Fibroblast of skin of right biceps (primary cell): ENCODE measurements at regions not wholly inside any gene's neighbourhood (a gene's known extent, or its start where the extent isn't known, plus 50 kb on each side); places are given as distances from the start of the nearest gene placed in this dataset.

Source experiments
- DNase-seq: peaks from one replicate; pipeline ENCODE4 v3.0.0-alpha.2; 2013

DNA sequence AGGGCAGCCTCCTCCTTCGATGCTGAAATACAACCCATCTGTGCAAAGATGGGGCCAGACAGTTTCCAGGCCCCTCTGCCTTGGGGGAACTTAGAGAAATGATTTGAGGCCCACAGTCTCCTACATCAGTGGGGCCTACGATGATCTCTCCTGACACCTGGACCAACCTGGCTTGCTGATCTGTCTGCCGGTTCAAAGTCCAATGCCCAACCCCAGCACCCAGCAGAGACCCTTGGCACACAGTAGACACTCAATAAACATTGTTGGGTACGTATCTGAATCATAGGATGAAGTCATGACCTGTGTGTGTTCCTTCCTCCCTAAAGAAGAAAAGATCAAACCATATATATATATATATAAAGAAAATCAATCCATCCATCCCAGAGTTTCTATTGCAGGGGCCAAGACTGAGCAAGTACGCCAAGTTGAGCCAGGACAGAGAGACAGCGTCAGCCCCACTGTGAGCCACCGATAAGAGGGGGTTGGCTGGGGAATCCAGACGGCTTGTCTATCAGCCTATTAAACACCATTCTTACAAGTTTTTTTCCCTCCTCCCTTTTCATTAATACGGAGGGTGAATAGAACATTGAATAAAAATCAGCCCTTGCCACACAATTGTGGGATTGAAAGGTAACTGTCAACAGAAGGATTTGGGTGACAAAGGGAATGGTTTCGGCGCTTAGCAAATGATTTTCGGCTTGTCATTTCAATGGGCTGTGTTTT, 244.1 kb downstream of the MN1 start:
- DNase-seq: no peak

DNA sequence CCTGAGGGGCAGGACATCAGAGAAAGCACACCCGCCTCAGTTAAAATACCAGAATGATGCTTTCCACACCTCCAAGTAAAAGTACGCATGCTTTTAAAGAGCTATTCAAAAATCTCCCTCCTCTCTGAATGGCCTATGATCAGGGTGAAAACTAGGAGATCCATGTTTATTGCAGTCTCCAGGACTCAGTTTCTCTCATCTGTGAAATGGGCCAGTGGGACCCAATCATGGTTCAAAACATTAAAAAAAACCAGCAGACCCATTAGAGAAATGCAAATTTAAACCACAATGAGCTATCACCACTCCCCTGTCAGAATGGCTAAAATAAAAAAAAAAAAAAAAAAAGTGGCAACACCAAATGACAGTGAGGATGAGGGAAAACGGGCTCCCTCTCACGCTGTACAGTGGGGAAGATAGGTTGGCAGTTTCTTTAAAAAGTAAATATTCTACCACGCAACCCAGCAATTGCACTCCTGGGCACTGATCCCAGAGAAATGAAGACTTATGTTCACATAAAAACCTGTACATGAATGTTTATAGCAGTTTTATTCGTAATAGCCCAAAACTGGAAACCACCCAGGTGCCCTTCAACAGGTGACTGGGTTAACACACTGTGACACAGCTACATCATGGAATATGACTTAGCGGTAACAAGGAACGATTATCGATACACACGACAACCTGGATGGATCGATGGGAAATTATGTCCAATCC, 242.7 kb downstream of the MN1 start:
- DNase-seq: no peak

DNA sequence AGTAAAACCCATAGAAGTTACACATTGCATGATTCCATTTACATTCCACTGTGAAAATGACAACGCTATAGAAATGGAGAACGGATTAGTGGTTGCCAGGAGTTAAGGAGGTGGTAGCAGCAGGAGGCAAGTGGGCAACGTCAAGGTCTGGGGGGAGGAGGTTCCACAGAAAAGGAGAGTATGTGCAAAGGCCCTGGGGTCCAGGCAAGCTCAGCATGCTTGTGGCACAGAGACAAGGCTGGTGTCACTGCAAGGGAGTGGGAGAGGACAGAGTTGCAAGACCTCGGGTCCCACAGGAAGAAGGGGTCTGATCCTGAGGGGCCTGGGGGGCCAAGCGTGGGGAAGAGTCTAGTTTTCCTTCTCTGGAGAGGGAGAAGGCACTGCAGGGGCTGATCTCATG, 240.8 kb downstream of the MN1 start:
- no peak for DNase-seq

DNA sequence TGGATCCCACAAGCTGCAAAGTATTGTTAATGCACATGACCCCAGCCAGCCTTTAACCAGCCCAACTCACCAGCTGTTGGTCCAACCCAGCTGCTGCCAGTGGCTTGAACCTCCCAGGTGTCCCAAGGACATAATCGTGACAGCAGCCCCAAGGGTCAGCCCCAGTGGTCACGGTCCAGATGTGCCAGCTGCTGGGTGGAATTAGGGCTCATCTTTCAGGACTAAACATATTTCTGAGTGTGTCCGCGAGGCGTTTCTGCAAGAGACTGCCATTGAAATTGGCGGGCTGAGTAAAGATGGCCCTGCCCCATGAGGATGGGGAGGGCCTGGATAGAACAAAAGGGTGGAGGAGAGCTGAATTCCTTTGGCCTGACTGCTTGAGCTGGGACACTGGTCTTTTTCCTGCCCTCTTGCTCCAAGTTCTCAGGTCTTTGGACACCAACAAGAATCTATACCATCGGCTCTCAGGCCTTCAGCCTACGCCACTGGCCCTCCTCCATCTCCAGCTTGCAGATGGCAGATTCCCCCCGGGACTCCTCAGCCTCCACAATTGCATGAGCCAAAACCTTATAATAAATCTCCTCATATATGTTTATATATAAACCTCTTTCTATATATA, 240.2 kb downstream of the MN1 start:
- DNase-seq: no peak

DNA sequence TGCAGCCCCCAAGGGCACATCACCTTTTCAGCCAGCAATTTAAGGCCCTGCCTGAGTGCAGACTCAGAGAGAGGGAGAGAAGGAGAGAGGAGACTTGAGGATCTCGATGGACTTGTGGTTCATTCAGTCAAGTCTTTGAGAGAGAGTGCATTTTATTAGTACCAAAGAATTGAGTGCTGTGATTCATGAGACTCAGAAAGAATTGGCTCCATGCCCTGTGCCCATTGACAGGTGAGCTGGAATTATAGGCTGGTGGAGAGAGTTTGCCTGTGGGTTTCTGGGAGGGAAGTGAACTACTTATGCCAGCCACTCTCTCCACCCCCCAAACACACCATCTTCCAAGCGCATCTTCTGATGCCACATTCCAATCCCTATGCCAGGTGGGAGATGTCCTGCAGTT, 236.8 kb downstream of the MN1 start:
- no peak for DNase-seq

DNA sequence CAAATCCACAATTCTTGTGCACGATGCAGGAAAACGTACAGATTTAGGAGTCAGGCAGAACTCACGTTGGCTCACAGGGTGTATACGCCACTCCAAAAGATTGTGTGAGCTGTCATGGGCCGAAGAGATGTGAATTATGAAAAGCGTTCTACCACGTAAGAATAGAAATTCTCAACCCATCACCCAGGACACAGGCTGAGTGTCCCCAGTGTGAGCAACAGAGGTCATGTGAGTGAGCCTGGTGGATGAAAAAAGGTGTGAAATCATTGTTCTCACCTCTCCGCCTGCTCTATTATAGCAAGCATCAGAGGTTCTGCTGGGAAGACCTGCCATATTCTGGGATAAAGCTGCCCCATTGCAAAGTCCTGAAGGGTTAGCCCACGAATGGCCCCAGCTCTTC, 235.0 kb downstream of the MN1 start:
- DNase-seq: no peak

DNA sequence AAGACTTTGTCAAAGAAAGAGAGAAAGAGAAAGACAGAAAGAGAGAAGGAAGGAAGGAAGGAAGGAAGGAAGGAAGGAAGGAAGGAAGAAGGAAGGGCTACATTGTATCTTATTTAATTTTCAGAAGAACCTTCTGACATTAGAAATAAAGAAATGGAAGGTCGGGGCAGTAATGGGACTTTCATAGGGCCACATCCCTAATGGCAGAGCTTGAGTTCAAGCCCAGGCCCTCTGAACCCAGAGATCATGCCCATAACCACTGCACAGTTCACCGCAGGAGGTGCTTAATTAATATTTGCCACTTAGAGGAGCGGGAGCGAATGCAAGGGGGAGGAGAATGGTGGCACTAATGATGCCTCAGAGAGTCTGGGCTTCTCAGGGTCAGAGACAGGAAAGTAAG, 233.3 kb downstream of the MN1 start:
- no peak for DNase-seq

DNA sequence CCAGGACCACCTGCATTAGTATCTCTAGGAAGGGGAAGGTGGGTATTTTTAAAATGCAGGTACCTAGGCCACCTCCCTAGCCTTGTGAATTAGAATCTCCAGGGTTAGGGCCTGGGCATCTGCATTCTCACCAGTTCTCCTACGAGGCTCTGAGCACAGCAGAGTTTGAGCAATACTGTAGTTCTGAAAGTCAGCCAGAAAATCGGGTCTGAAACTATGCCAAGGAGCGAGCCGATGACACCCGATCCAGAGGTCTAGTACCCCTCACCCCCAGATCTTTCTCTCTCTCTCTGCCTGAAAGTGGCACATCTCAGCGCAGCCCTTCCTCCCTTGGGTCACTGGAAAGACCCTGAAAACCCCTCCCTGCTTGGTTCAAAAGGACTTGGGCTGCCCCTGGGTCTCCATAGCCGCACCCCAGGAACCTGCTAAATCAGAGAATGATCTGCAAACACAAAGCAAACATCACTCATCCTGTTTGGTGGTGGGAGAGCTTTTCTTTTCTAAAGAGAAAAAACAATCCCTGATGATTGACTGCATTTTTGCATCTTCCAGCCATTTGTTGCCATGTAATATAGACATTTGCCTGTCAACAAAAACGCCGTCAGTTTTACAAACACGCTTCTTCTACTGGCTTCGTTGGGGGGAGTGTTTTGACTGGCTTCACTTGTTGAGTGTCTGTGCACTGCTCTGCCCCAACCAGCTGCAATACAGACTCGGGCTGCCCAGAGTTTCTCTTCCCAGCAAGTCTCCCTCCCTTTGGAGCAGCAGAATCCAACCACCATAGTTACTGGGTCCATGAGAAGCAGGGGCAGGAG, 229.9 kb downstream of the MN1 start:
- no peak for DNase-seq

DNA sequence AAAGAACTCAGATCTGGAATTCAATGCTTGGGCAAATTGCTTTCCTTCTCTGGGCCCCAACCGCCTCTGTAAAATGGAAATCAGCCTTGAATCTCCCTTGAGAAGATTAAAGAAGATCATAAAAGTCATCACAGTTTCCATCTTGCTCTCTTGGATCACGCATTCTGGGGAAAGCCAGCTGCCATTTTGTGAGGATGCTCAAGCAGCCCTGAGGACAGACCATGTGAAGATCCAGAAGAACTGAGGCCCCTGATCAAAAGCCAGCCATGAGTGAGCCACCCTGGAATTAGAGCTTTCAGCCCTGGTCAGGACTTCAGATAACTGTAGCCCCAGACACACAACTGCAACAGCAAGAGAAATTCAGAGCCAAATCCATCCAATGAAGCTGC, 229.3 kb downstream of the MN1 start:
- no peak for DNase-seq

DNA sequence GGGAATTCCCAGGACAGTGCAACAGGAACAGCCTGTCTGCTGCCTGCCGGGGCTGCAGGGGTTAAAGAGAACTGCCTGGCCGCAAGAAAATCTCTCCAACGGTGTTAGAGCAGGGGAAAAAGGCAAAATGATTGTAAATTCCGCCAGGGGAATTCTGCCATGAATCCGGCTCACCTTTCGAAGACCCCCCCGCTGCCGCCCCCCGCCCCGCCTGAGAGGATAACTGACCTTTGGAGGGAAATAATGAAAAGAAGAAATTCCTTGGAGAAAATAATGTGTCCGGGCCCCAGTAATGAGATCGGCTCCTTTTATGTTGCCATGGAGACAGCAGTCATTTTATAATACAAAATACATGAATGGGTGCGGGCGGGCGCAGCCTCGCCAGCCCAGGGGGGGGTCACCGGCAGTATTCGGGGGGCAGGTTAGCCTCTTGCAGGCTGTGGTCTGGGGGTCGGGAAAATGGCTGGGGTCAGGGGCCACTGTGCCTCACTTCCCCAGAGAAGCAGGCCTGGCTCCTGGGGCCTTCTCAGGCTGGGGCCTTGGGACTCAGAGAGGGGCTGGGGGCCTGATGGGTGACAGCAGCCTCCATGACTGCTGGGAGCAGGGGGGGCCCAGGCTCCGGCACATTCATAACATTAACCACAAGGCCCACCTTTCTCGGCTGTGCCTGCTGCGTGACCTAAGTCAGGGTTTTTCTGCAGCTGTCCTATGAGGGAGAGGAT, 228.1 kb downstream of the MN1 start:
- no peak for DNase-seq

DNA sequence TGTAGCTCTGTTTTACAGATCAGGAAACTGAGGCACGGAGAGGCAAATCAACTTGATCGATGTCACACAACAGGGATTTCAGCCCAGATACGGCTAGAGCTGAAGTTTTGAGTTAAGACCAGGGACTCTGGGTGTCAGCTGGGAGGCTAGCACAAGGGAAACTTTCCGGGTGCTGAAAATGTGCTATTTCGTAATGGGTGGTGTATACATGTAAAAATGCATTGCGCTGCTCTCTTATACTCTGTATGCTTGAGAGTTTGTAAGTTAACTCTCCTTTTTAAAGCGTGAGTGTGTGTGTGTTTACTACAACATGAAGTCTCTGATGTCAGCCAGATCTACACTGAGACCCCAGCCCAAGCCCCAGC, 227.6 kb downstream of the MN1 start:
- DNase-seq: no peak

DNA sequence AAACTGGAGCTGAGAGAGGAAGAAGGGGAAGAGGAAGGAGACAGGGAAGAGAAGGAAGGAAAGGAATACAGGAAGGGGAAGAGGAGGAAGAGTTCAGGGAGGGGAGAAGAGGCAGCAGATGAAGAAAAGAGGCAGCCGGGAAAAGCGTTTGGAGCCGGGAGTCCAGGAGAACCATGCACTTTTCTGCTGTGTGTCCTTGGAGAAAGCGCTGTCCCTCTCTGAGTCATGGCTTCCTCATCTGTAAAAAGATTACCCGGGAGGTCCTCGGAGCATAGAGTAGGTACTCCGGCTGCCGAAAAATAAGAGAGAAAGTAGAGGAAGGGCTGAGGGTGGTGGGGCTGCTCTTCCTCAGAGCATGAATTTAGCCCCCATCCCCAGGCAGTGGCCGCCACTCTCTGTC, 226.9 kb downstream of the MN1 start:
- no peak for DNase-seq

DNA sequence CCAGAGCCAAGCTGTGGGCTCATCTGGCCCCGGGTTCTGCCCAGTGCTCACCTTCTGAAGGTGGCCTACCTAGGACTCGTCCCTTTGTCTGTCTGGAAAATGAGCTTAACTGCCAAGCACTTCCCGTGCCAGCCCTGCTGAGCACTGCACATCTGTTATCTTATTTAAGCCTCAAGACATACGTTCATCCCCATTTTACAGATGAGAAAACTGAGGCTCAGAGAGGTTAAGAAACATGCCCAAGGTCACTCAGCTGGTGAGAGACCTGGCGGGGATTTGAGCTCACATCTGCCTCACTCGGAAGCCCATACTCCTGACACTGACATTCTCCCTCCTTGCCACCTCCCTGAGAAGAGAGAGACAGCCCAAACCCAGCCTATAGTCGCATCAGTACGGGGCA, 226.2 kb downstream of the MN1 start:
- DNase-seq: no peak

DNA sequence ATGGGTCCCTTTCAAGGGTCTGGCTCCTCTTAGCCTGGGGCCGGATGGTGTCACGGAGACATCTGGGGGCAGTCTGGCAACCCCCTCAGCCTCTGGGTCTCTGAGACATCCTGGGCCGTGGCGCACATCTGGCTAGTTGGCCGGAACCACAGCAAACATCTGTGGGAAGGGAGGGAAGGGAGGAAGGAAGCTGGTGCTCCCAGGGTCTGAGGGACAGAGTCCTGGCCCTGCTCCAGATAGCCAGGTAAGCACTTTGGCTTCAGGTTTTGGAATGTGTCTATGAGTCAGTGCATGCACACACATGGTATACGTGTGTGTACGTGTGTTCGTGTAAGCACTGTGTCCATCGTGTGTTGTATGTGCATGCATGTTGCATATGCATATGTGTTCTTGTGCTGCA, 225.1 kb downstream of the MN1 start:
- DNase-seq: no peak

DNA sequence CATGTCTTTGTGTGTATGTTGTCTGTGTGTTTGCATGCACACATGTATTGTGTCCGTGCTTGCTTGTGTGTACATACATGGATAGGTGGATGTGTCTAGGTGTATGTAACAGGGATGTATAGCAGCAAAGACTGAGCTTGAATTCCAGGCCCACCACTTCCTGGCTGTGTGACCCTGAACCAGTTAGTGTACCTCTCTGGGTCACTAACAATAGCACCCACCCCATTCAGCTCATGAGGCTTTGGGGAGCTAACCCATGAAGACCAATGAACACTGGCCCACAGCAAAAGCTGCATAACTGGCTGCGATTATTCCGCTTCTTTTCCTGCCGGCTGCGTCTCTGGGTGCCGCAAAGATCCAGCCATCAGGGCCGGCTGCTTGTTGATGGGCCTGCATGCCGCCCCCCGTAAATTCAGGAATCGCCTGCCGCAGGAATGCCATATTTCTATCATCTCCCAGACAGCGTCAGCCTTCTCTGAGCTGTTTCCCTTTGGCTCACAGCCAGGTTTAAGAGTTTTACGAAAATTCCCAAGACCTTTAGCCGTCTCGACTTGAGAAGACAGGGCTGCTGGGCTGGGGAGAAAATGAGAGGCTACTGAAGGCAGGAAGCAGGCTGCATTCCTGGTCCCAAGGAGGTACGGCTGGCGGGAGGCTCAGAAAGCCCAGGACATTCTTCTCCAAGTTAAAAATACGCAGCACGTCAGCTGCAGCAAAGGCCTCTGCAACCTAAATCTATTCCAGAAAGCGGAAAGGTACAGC, 224.6 kb downstream of the MN1 start:
- DNase-seq: peak; percentile 93

DNA sequence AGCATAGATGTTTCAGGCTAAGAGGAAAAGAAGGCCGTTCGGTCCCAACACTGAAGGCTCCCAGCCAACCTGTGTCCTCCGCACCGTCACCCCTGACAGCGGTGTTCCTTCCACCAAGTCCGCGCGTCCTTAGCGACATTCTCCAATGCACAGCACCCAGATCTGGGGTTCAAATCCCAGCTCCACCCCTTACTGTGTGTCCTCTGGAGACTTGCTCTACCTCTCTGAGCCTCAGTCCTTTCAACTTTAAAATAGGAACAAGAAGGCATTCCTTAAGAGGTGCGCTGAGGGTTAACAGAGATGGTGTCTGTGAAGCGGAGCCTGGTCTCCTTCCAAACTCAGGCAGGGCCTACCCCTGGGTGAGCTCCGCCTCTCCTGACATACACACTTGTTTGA, 224.0 kb downstream of the MN1 start:
- DNase-seq: no peak

DNA sequence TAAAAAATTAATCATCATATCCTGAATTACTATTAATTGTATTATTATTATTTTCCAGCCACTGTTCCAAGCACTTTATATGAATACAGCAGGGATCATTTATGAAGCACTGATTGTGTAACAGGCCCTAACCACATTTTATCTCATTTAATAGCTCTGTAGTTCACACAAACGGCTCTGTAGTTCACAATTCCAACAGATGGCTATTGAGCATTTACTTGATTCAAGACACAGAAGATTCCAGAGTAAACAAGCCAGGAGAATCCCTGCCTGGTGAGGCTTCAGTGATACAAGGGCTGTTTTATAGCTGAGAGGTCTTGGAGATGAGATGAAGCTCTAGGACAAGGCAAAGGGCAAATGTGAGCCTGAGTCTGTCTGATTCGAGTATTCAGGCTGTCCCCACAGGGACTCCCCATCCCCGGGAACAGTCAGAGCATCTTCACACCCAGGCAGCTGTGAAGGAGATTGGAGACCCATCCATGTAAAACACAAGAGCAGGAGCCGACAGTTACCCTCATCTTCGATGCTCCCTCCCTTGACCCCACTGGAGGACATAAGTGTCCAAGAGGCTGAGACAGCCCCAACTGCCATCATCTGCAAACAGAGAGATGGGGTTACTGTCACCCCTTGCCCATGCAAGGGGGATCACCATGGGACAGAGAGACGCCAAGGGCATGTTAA, 222.5 kb downstream of the MN1 start:
- no peak for DNase-seq

DNA sequence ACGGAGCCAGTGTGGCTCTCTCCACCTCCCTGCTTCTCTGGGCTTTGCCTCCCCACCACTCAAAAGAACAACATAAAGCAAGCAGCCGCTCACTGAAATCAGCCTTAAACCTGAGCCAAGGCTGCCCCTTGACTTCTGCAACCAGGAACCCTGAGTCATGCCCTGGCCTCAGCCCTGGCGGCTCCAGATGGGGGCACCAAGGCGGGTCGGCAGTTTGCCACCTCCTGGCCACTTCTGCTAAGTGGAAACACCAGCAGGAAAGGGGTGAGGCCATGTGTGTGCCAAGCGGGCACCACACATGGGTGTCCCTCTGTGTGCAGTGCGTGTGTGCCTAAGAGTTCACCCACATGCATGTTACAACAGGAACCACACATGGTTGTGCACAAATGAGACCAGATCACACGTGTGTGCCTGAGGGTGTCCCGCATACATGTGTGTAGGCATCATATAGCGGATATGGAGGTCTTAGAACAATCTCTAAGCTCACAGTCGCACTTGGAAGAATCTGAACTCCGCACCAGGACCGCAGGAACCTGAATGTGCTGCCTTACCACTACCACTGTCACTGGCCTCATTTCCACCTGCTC, 221.2 kb downstream of the MN1 start:
- no peak for DNase-seq

DNA sequence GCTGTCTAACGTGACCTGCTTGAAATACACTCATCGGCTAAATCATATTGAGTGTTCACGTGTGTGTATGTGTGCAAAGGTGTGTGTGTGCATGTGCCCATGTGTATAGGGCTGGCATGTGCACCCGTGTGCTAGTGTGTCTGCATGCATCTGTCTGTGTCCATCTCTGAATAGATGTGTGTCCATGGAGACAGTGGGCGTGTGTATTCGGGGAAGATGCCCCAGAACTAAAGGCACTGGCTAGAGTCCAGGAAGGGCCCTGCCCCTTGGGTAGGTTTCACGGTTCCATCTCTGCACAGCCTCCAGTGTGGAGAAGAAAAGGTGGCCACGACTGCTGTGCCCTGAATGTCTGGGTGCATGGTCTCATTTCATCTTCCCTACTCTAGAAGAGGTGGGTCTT, 220.3 kb downstream of the MN1 start:
- DNase-seq: no peak

DNA sequence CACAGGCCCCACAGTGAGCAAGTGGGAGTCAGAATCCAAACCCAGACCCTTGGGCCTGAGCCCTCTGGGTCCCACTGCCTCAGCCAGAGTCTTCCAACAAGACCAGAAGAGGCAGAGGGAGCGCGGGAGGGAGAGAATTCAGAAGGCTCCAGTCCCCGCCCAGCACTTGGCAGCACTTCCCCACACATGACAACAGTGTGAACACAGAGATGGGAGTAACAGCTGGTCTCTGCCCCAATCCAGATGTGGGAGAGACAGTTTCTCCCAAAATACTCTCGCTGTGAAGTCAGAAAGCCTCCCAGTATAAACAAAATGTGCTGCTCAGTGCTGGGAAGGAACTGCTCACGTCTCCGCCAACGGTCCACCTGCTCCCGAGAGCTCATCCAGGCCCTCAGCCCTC, 219.9 kb downstream of the MN1 start:
- peak; percentile 20 for DNase-seq

DNA sequence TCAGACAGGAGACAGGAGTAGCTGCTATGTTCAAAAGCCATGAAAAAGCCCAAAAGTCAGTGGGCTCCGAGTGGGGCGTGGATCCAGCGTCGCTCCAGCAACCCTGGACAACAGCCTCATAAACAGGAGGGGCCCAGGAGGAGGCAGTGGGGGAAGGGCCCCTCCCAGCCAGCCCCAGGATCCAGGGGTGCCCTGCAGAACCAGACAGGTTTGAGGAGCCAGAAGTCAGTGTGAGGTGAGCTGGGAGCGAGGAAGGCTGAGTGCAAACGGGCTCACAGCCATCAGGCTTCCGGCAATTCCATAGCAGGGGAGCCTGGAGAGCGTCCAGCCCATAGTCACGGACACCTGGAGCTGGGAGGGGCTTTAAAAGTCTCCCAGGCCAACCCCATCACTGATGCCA, 217.7 kb downstream of the MN1 start:
- no peak for DNase-seq
